Daoy (cell line): ENCODE measurements at regions not wholly inside any gene's neighbourhood (a gene's known extent, or its start where the extent isn't known, plus 50 kb on each side); places are given as distances from the start of the nearest gene placed in this dataset.
"Not testable (repeated sequence)": the region's sequence is repeated elsewhere in the genome, so short reads cannot be mapped to it uniquely, and the experiment has no call there.

ENCODE experiments used
- DNase-seq: peaks from one replicate; pipeline ENCODE4 v3.0.0-alpha.2; 2015; ENCODE audit warnings: low read depth

GRCh38 chr11:36733721-36734120 is 135.7 kb upstream of the RAG2 start:
- not testable (repeated sequence) for DNase-seq

DNA sequence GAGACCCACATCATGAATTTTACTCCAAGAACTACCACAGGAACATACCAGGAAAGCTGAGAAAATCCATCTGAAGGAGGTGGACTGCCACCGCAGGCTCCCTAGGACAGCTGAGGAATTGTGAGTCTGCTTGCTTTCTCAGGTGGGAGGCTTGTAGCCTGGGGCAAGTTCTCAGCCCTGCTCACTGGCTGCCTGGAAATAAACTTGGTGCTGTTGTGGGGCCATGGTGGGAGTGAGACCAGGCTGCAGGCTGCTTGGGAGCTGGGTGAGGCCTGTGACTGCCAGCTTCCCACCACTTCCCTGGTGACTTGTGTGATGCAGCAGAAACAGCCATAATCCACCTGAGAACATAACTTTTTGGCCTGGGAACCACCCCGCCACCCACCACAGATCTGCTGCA is 132.7 kb upstream of the RAG2 start:
- DNase-seq = no peak

DNA sequence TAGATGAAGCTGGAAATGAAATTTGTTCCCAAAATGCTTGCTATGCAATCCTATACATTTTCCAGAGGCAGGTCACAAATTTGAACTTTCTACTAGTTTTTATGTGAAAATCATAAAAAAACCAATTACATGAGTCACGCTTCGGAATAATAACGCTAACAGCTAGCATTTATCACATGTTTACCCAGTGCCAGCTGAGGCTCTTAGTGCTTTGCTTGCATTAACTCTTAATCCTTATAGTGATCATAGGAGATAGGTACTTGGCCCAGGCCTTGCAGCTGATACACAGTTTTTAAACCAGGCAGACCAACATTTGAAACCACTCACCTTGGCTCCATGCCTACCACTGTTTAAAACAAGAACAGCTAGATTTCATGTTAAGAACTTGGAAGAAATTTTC is 131.8 kb upstream of the RAG2 start:
- DNase-seq = no peak

GRCh38 chr11:36726420-36726819 is 128.4 kb upstream of the RAG2 start:
- DNase-seq = no peak

- DNase-seq = no peak
Measured at GRCh38 chr11:36724742-36725385, 126.8 kb upstream of the RAG2 start.

- no peak for DNase-seq
Measured at GRCh38 chr11:36722421-36722820, 124.4 kb upstream of the RAG2 start.

GRCh38 chr11:36719358-36720107 is 121.5 kb upstream of the RAG2 start:
- DNase-seq = peak; percentile 26

- no peak for DNase-seq
Measured at GRCh38 chr11:36718451-36718850, 120.4 kb upstream of the RAG2 start.

DNA sequence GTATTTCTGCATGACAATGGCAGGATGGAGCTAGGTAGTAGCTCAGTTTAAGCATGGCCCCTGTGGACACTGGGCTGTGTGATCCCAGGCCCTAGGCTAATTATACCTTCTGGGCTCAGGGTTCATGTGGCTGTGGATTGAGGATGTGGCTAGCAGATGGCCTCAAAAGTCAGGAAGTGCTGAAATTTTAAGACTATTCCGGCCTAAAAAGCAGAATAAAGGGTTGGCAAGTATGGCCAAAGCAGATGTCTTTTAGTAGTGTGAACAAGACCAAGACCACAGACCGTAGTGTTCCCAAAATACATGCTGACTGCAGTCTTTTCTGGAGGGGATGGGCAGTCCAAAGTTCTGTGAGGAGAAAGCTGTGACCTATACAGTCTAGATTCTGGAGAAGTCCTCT is 115.7 kb upstream of the RAG2 start:
- DNase-seq = no peak

- peak; percentile 4 for DNase-seq
Measured at GRCh38 chr11:36711104-36711825, 113.2 kb upstream of the RAG2 start.
